ENCODE measurements at regions not wholly inside any gene's neighbourhood (a gene's known extent, or its start where the extent isn't known, plus 50 kb on each side); places are given as distances from the start of the nearest gene placed in this dataset.
"Not testable (repeated sequence)": the region's sequence is repeated elsewhere in the genome, so short reads cannot be mapped to it uniquely, and the experiment has no call there.

- H3K9me3 ChIP-seq (ENCODE audit: control insufficient read depth in 1 of 2, low read length in 2 of 2); H3K4me3 ChIP-seq (ENCODE audit: low read depth in 1 of 2, low read length in 2 of 2); H3K9ac ChIP-seq (ENCODE audit: low read depth in 1 of 2, low read length in 2 of 2); H3K4me1 ChIP-seq (ENCODE audit: control insufficient read depth in 1 of 2, insufficient read depth in 2 of 2, low read length in 2 of 2); H3K27me3 ChIP-seq (ENCODE audit: control insufficient read depth in 1 of 2, insufficient read depth in 2 of 2, low read length in 2 of 2); H3K36me3 ChIP-seq (ENCODE audit: control insufficient read depth in 1 of 2, insufficient read depth in 2 of 2, low read length in 2 of 2): not testable (repeated sequence)
- H3K27ac ChIP-seq (ENCODE audit: low read depth, low read length) = peak overlapping the region; percentile 42
These were observed 172.4 kb downstream of the LAT start for GRCh38 chr16:29157051-29157923.

GRCh38 chr16:29156511-29156910, 171.7 kb downstream of the LAT start:
- no peaks in the 10 kb centered on the region for H3K27me3 ChIP-seq (ENCODE audit: control insufficient read depth in 1 of 2, insufficient read depth in 2 of 2, low read length in 2 of 2)
- no peak overlapping the region for H3K9ac ChIP-seq (ENCODE audit: low read depth in 1 of 2, low read length in 2 of 2)
- H3K4me1 ChIP-seq (ENCODE audit: control insufficient read depth in 1 of 2, insufficient read depth in 2 of 2, low read length in 2 of 2) = no peaks in the 10 kb centered on the region
- H3K27ac ChIP-seq (ENCODE audit: low read depth, low read length) = no peak overlapping the region
- H3K9me3 ChIP-seq (ENCODE audit: control insufficient read depth in 1 of 2, low read length in 2 of 2) = no peaks in the 10 kb centered on the region
- H3K4me3 ChIP-seq (ENCODE audit: low read depth in 1 of 2, low read length in 2 of 2) = no peak overlapping the region
- no peaks in the 10 kb centered on the region for H3K36me3 ChIP-seq (ENCODE audit: control insufficient read depth in 1 of 2, insufficient read depth in 2 of 2, low read length in 2 of 2)

GRCh38 chr16:29155866-29156200, 171.0 kb downstream of the LAT start:
- H3K27ac ChIP-seq (ENCODE audit: low read depth, low read length); H3K9me3 ChIP-seq (ENCODE audit: control insufficient read depth in 1 of 2, low read length in 2 of 2); H3K36me3 ChIP-seq (ENCODE audit: control insufficient read depth in 1 of 2, insufficient read depth in 2 of 2, low read length in 2 of 2); H3K4me1 ChIP-seq (ENCODE audit: control insufficient read depth in 1 of 2, insufficient read depth in 2 of 2, low read length in 2 of 2); H3K4me3 ChIP-seq (ENCODE audit: low read depth in 1 of 2, low read length in 2 of 2); H3K27me3 ChIP-seq (ENCODE audit: control insufficient read depth in 1 of 2, insufficient read depth in 2 of 2, low read length in 2 of 2); H3K9ac ChIP-seq (ENCODE audit: low read depth in 1 of 2, low read length in 2 of 2): not testable (repeated sequence)

GRCh38 chr16:29155131-29155865, 170.4 kb downstream of the LAT start:
- not testable (repeated sequence) for H3K27ac ChIP-seq (ENCODE audit: low read depth, low read length); H3K9ac ChIP-seq (ENCODE audit: low read depth in 1 of 2, low read length in 2 of 2); H3K4me3 ChIP-seq (ENCODE audit: low read depth in 1 of 2, low read length in 2 of 2); H3K36me3 ChIP-seq (ENCODE audit: control insufficient read depth in 1 of 2, insufficient read depth in 2 of 2, low read length in 2 of 2); H3K9me3 ChIP-seq (ENCODE audit: control insufficient read depth in 1 of 2, low read length in 2 of 2); H3K4me1 ChIP-seq (ENCODE audit: control insufficient read depth in 1 of 2, insufficient read depth in 2 of 2, low read length in 2 of 2); H3K27me3 ChIP-seq (ENCODE audit: control insufficient read depth in 1 of 2, insufficient read depth in 2 of 2, low read length in 2 of 2)

- Histone ChIP-seq H3K4me1 (ENCODE audit: control insufficient read depth in 1 of 2, insufficient read depth in 2 of 2, low read length in 2 of 2) (no peaks in the 10 kb centered on the region), H3K27ac (ENCODE audit: low read depth, low read length) (no peak overlapping the region), H3K4me3 (ENCODE audit: low read depth in 1 of 2, low read length in 2 of 2) (no peak overlapping the region), H3K9me3 (ENCODE audit: control insufficient read depth in 1 of 2, low read length in 2 of 2) (no peaks in the 10 kb centered on the region), H3K27me3 (ENCODE audit: control insufficient read depth in 1 of 2, insufficient read depth in 2 of 2, low read length in 2 of 2) (no peaks in the 10 kb centered on the region), H3K36me3 (ENCODE audit: control insufficient read depth in 1 of 2, insufficient read depth in 2 of 2, low read length in 2 of 2) (no peaks in the 10 kb centered on the region), H3K9ac (ENCODE audit: low read depth in 1 of 2, low read length in 2 of 2) (no peak overlapping the region)
These were observed 169.8 kb downstream of the LAT start for GRCh38 chr16:29154676-29155121.

- Histone ChIP-seq H3K4me3 (ENCODE audit: low read depth in 1 of 2, low read length in 2 of 2) (no peak overlapping the region), H3K36me3 (ENCODE audit: control insufficient read depth in 1 of 2, insufficient read depth in 2 of 2, low read length in 2 of 2) (no peaks in the 10 kb centered on the region), H3K4me1 (ENCODE audit: control insufficient read depth in 1 of 2, insufficient read depth in 2 of 2, low read length in 2 of 2) (no peaks in the 10 kb centered on the region), H3K27me3 (ENCODE audit: control insufficient read depth in 1 of 2, insufficient read depth in 2 of 2, low read length in 2 of 2) (no peaks in the 10 kb centered on the region), H3K9ac (ENCODE audit: low read depth in 1 of 2, low read length in 2 of 2) (no peak overlapping the region), H3K9me3 (ENCODE audit: control insufficient read depth in 1 of 2, low read length in 2 of 2) (no peaks in the 10 kb centered on the region), H3K27ac (ENCODE audit: low read depth, low read length) (no peak overlapping the region)
These were observed 169.2 kb downstream of the LAT start for GRCh38 chr16:29154088-29154487.

- not testable (repeated sequence) for H3K27ac ChIP-seq (ENCODE audit: low read depth, low read length); H3K9me3 ChIP-seq (ENCODE audit: control insufficient read depth in 1 of 2, low read length in 2 of 2); H3K36me3 ChIP-seq (ENCODE audit: control insufficient read depth in 1 of 2, insufficient read depth in 2 of 2, low read length in 2 of 2); H3K9ac ChIP-seq (ENCODE audit: low read depth in 1 of 2, low read length in 2 of 2); H3K4me1 ChIP-seq (ENCODE audit: control insufficient read depth in 1 of 2, insufficient read depth in 2 of 2, low read length in 2 of 2); H3K4me3 ChIP-seq (ENCODE audit: low read depth in 1 of 2, low read length in 2 of 2); H3K27me3 ChIP-seq (ENCODE audit: control insufficient read depth in 1 of 2, insufficient read depth in 2 of 2, low read length in 2 of 2)
These were observed 168.5 kb downstream of the LAT start for GRCh38 chr16:29153307-29153706.

- H3K4me3 ChIP-seq (ENCODE audit: low read depth in 1 of 2, low read length in 2 of 2); H3K4me1 ChIP-seq (ENCODE audit: control insufficient read depth in 1 of 2, insufficient read depth in 2 of 2, low read length in 2 of 2); H3K36me3 ChIP-seq (ENCODE audit: control insufficient read depth in 1 of 2, insufficient read depth in 2 of 2, low read length in 2 of 2); H3K27me3 ChIP-seq (ENCODE audit: control insufficient read depth in 1 of 2, insufficient read depth in 2 of 2, low read length in 2 of 2); H3K27ac ChIP-seq (ENCODE audit: low read depth, low read length); H3K9me3 ChIP-seq (ENCODE audit: control insufficient read depth in 1 of 2, low read length in 2 of 2); H3K9ac ChIP-seq (ENCODE audit: low read depth in 1 of 2, low read length in 2 of 2): not testable (repeated sequence)
These were observed 167.7 kb downstream of the LAT start for GRCh38 chr16:29152544-29153031.

GRCh38 chr16:29151317-29151716, 166.5 kb downstream of the LAT start:
- no peaks in the 10 kb centered on the region for H3K4me1 ChIP-seq (ENCODE audit: control insufficient read depth in 1 of 2, insufficient read depth in 2 of 2, low read length in 2 of 2)
- no peak overlapping the region for H3K4me3 ChIP-seq (ENCODE audit: low read depth in 1 of 2, low read length in 2 of 2)
- no peak overlapping the region for H3K9ac ChIP-seq (ENCODE audit: low read depth in 1 of 2, low read length in 2 of 2)
- H3K27me3 ChIP-seq (ENCODE audit: control insufficient read depth in 1 of 2, insufficient read depth in 2 of 2, low read length in 2 of 2) = no peaks in the 10 kb centered on the region
- H3K9me3 ChIP-seq (ENCODE audit: control insufficient read depth in 1 of 2, low read length in 2 of 2) = no peaks in the 10 kb centered on the region
- H3K27ac ChIP-seq (ENCODE audit: low read depth, low read length) = no peak overlapping the region
- no peaks in the 10 kb centered on the region for H3K36me3 ChIP-seq (ENCODE audit: control insufficient read depth in 1 of 2, insufficient read depth in 2 of 2, low read length in 2 of 2)

- not testable (repeated sequence) for H3K36me3 ChIP-seq (ENCODE audit: control insufficient read depth in 1 of 2, insufficient read depth in 2 of 2, low read length in 2 of 2); H3K27ac ChIP-seq (ENCODE audit: low read depth, low read length); H3K27me3 ChIP-seq (ENCODE audit: control insufficient read depth in 1 of 2, insufficient read depth in 2 of 2, low read length in 2 of 2); H3K4me1 ChIP-seq (ENCODE audit: control insufficient read depth in 1 of 2, insufficient read depth in 2 of 2, low read length in 2 of 2); H3K9me3 ChIP-seq (ENCODE audit: control insufficient read depth in 1 of 2, low read length in 2 of 2); H3K4me3 ChIP-seq (ENCODE audit: low read depth in 1 of 2, low read length in 2 of 2); H3K9ac ChIP-seq (ENCODE audit: low read depth in 1 of 2, low read length in 2 of 2)
These were observed 165.1 kb downstream of the LAT start for GRCh38 chr16:29149912-29150311.

Measured in duodenal mucosa (tissue), 2 donors.